Endothelial cell of umbilical vein (primary cell): ENCODE measurements at regions not wholly inside any gene's neighbourhood (a gene's known extent, or its start where the extent isn't known, plus 50 kb on each side); places are given as distances from the start of the nearest gene placed in this dataset.

Experiments used
- CTCF ChIP-seq, 2 donors: IDR thresholded peaks; 1 replicate in 1 of 2; 2 replicates in 1 of 2; pipeline ENCODE4 v1.5.1; 2011; ENCODE audit warnings: low read length in 2 of 2, mild to moderate bottlenecking in 2 of 2, moderate library complexity in 2 of 2, control low read depth in 1 of 2, inconsistent platforms in 1 of 2, low read depth in 1 of 2; ENCODE audit not compliant: insufficient read depth in 1 of 2; ENCODE audit errors: extremely low read depth in 1 of 2
- MYC ChIP-seq: IDR thresholded peaks from one replicate; pipeline ENCODE4 v1.6.1; 2011; ENCODE audit warnings: mild to moderate bottlenecking, low read depth, low read length
- POLR2A ChIP-seq: IDR thresholded peaks from 2 replicates; pipeline ENCODE4 v1.6.1; 2012; ENCODE audit warnings: low read depth, mild to moderate bottlenecking, control low read depth, low read length
- POLR2AphosphoS5 ChIP-seq: IDR thresholded peaks from 2 replicates; pipeline ENCODE4 v1.6.1; 2012; ENCODE audit warnings: low read depth, mild to moderate bottlenecking, control low read depth, low read length, moderate library complexity; ENCODE audit not compliant: insufficient read depth

GRCh38 chr7:16084370-16084769 is 337.0 kb downstream of the CRPPA start:
- no peak for TF ChIP-seq MYC
- TF ChIP-seq CTCF (IDR thresholded peaks at IDR 0.05; ENCODE audit: extremely low read depth in 1 of 2, insufficient read depth in 1 of 2, low read depth in 1 of 2, low read length in 2 of 2) = no peak
- no peak for TF ChIP-seq POLR2A
- TF ChIP-seq POLR2AphosphoS5 = no peak
